Fibroblast of lung (primary cell): ENCODE measurements at regions not wholly inside any gene's neighbourhood (a gene's known extent, or its start where the extent isn't known, plus 50 kb on each side); places are given as distances from the start of the nearest gene placed in this dataset.

Experiments
- DNase-seq, 2 donors: peaks; one replicate each; pipeline versions ENCODE4 v3.0.0 to v3.0.0-alpha.2; 2010; ENCODE audit warnings: low read depth in 2 of 2
- H2AFZ ChIP-seq: 2 replicates; pipeline ENCODE4 v1.5.1; 2012; ENCODE audit warnings: low read length, control low read depth, inconsistent platforms
- H3K27ac ChIP-seq: 2 replicates; pipeline ENCODE4 v1.5.1; 2011; ENCODE audit warnings: low read length, control low read depth; ENCODE audit not compliant: insufficient read depth
- H3K27me3 ChIP-seq: 2 replicates; pipeline ENCODE4 v1.5.1; 2011; ENCODE audit warnings: mild to moderate bottlenecking, low read length; ENCODE audit not compliant: control insufficient read depth, insufficient read depth
- H3K36me3 ChIP-seq: 2 replicates; pipeline ENCODE4 v1.5.1; 2011; ENCODE audit warnings: low read length; ENCODE audit not compliant: control insufficient read depth, insufficient read depth
- H3K4me1 ChIP-seq: 2 replicates; pipeline ENCODE4 v1.5.1; 2011; ENCODE audit warnings: low read length; ENCODE audit not compliant: control insufficient read depth, insufficient read depth; ENCODE audit errors: extremely low read depth
- H3K4me2 ChIP-seq: 2 replicates; pipeline ENCODE4 v1.5.1; 2011; ENCODE audit warnings: low read length, control low read depth; ENCODE audit not compliant: insufficient read depth; ENCODE audit errors: extremely low read depth
- H3K4me3 ChIP-seq, 4 experiments: fragments of 200-600 bp in 1 of 4; sonication (generic) in 1 of 4; replicated peaks in 1 of 4; 2 replicates each; pipeline ENCODE4 v1.5.1; 2011 to 2016; ENCODE audit warnings: low read length in 4 of 4, low read depth in 3 of 4, mild to moderate bottlenecking in 3 of 4, control low read depth in 2 of 4, inconsistent platforms in 1 of 4, mixed read lengths in 1 of 4; ENCODE audit not compliant: insufficient read depth in 1 of 4; ENCODE audit errors: control extremely low read depth in 1 of 4
- H3K79me2 ChIP-seq: 2 replicates; pipeline ENCODE4 v1.5.1; 2012; ENCODE audit warnings: mild to moderate bottlenecking, low read length, inconsistent platforms; ENCODE audit not compliant: control insufficient read depth, insufficient read depth
- H3K9ac ChIP-seq: 2 replicates; pipeline ENCODE4 v1.5.1; 2011; ENCODE audit warnings: mild to moderate bottlenecking, low read length, control low read depth; ENCODE audit not compliant: insufficient read depth
- H3K9me3 ChIP-seq: 2 replicates; pipeline ENCODE4 v1.5.1; 2012; ENCODE audit warnings: low read depth, low read length; ENCODE audit not compliant: control insufficient read depth, insufficient read depth
- H4K20me1 ChIP-seq: 2 replicates; pipeline ENCODE4 v1.5.1; 2011; ENCODE audit warnings: low read length; ENCODE audit not compliant: control insufficient read depth, insufficient read depth; ENCODE audit errors: extremely low read depth
- CTCF ChIP-seq, 2 donors: IDR thresholded peaks in 1 of 2; conservative IDR thresholded peaks in 1 of 2; 1 replicate in 1 of 2; 2 replicates in 1 of 2; pipeline ENCODE4 v1.5.1; 2011 to 2012; ENCODE audit warnings: low read length in 2 of 2, control low read depth in 1 of 2, inconsistent platforms in 1 of 2, low read depth in 1 of 2, mild to moderate bottlenecking in 1 of 2
- EZH2 ChIP-seq: IDR thresholded peaks from 2 replicates; pipeline ENCODE4 v1.5.1; 2012; ENCODE audit warnings: low read length, control low read depth, mild to moderate bottlenecking; ENCODE audit errors: missing control alignments

- Histone ChIP-seq H2AFZ (no peak overlapping the region), H3K9me3 (no peaks in the 10 kb centered on the region), H3K27me3 (no peaks in the 10 kb centered on the region), H3K4me1 (no peaks in the 10 kb centered on the region), H3K4me3 (no peak overlapping the region), H4K20me1 (no peaks in the 10 kb centered on the region), H3K9ac (no peak overlapping the region), H3K4me2 (no peak overlapping the region), H3K36me3 (no peaks in the 10 kb centered on the region), H3K79me2 (no peaks in the 10 kb centered on the region), H3K27ac (no peak overlapping the region)
- DNase-seq: no peak
- TF ChIP-seq CTCF (conservative IDR thresholded peaks at IDR 0.05 in 1 of 2, IDR thresholded peaks at IDR 0.05 in 1 of 2; ENCODE audit: low read depth in 1 of 2, low read length in 2 of 2) (no peak), EZH2 (no peak)
Observed at GRCh38 chr2:57570961-57571360, 475.6 kb upstream of the VRK2 start.

- H3K27me3 ChIP-seq: no peaks in the 10 kb centered on the region
- H3K4me3 ChIP-seq: no peak overlapping the region
- no peak for TF ChIP-seq CTCF (conservative IDR thresholded peaks at IDR 0.05 in 1 of 2, IDR thresholded peaks at IDR 0.05 in 1 of 2; ENCODE audit: low read depth in 1 of 2, low read length in 2 of 2)
- no peak for TF ChIP-seq EZH2
- no peaks in the 10 kb centered on the region for H3K36me3 ChIP-seq
- H3K27ac ChIP-seq: no peak overlapping the region
- no peaks in the 10 kb centered on the region for H3K9me3 ChIP-seq
- H3K9ac ChIP-seq: no peak overlapping the region
- H3K79me2 ChIP-seq: no peaks in the 10 kb centered on the region
- no peak for DNase-seq
- H2AFZ ChIP-seq: no peak overlapping the region
- H4K20me1 ChIP-seq: no peaks in the 10 kb centered on the region
- H3K4me2 ChIP-seq: no peak overlapping the region
- no peaks in the 10 kb centered on the region for H3K4me1 ChIP-seq
Observed at GRCh38 chr2:57575700-57576268, 470.8 kb upstream of the VRK2 start.

- no peak for TF ChIP-seq CTCF (conservative IDR thresholded peaks at IDR 0.05 in 1 of 2, IDR thresholded peaks at IDR 0.05 in 1 of 2; ENCODE audit: low read depth in 1 of 2, low read length in 2 of 2)
- TF ChIP-seq EZH2: no peak
- DNase-seq: no peak
- H3K4me1 ChIP-seq: no peaks in the 10 kb centered on the region
- no peaks in the 10 kb centered on the region for H3K36me3 ChIP-seq
- no peak overlapping the region for H3K4me3 ChIP-seq
- no peaks in the 10 kb centered on the region for H3K9me3 ChIP-seq
- H4K20me1 ChIP-seq: no peaks in the 10 kb centered on the region
- no peaks in the 10 kb centered on the region for H3K27me3 ChIP-seq
- H3K79me2 ChIP-seq: no peaks in the 10 kb centered on the region
- H3K27ac ChIP-seq: no peak overlapping the region
- H3K9ac ChIP-seq: no peak overlapping the region
- no peak overlapping the region for H2AFZ ChIP-seq
- H3K4me2 ChIP-seq: no peak overlapping the region
Observed at GRCh38 chr2:57576983-57577382, 469.6 kb upstream of the VRK2 start.
